ENCODE measurements at regions not wholly inside any gene's neighbourhood (a gene's known extent, or its start where the extent isn't known, plus 50 kb on each side); places are given as distances from the start of the nearest gene placed in this dataset.

DNA sequence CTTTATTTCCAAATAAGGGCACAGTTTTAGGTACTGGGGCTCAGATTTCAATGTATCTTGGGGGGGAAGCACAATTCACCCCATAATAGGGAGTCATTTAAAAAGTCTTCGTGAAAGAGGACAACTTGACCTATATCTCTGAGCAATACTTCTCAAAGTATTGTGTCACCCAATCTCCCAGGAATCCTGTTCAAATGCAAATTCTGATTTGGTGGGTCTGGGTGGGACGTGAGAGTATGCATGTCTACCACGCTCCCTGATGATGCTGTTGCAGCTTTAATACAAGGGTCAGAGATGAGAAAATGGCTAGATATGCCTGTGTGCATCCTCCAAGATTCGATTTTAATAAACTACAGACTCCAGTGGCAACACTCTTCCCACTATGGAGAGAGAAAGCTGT, 514.8 kb downstream of the BCOR start:
- no peak for TF ChIP-seq POLR2AphosphoS5 (IDR thresholded peaks at IDR 0.05)
- TF ChIP-seq POLR2A (IDR thresholded peaks at IDR 0.05) = no peak
- TF ChIP-seq, protein P1, sequence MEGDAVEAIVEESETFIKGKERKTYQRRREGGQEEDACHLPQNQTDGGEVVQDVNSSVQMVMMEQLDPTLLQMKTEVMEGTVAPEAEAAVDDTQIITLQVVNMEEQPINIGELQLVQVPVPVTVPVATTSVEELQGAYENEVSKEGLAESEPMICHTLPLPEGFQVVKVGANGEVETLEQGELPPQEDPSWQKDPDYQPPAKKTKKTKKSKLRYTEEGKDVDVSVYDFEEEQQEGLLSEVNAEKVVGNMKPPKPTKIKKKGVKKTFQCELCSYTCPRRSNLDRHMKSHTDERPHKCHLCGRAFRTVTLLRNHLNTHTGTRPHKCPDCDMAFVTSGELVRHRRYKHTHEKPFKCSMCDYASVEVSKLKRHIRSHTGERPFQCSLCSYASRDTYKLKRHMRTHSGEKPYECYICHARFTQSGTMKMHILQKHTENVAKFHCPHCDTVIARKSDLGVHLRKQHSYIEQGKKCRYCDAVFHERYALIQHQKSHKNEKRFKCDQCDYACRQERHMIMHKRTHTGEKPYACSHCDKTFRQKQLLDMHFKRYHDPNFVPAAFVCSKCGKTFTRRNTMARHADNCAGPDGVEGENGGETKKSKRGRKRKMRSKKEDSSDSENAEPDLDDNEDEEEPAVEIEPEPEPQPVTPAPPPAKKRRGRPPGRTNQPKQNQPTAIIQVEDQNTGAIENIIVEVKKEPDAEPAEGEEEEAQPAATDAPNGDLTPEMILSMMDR (IDR thresholded peaks at IDR 0.05) = no peak

All from transverse colon (tissue), 4 donors.